NCI-H526 treated with DMSO at 0.1 percent for 48 hours (cell line): ENCODE measurements at regions not wholly inside any gene's neighbourhood (a gene's known extent, or its start where the extent isn't known, plus 50 kb on each side); places are given as distances from the start of the nearest gene placed in this dataset.

Experiments
- DNase-seq: peaks from one replicate; lab custom pipeline; 2025; lab: John Stamatoyannopoulos, UW

GRCh38 chr6:163835439-163836171 lies 421.1 kb downstream of the QKI start:
- no peak for DNase-seq

- DNase-seq: no peak
Measured at GRCh38 chr6:163834226-163834970, 419.9 kb downstream of the QKI start.

DNA sequence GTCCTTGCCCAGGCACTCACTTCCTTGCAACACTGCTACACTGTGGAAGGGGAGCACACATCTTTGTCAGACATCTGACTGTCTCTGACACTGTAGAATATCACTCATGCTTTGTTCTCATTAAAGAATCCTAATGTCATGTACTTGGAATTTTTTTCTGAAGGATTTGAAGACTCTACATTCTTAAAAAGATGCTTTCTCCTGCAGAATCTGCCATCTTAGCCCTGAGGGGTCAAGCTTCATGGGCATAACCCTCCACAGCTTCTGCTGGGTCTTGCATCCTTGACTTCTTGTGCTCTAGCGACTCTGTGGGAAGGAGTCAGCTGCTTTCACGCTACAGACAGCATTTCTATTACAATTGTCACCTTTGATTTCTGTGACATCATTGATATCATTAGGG lies 417.2 kb downstream of the QKI start:
- no peak for DNase-seq

- no peak for DNase-seq
Measured at GRCh38 chr6:163830641-163831040, 416.1 kb downstream of the QKI start.

- no peak for DNase-seq
Measured at GRCh38 chr6:163828038-163828795, 413.7 kb downstream of the QKI start.

DNA sequence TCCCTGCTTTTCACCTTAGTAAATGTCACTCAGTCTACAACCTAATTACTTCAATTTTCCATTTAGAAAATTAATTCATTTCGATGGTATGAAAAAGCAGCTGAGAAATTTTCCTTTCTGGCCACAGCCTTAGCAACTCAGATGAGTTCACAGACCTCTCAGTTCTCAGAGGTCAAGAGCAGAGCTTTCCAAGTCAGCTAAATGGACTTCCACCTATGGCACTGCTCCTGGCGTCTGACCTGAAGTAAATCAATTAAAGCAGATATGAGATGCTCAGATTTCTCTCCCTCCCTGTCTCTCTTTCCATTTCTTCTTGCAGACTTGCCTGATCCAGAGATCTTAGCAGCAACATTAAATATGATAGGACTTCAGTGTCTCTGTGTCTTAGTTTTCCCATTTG lies 412.6 kb downstream of the QKI start:
- no peak for DNase-seq

DNA sequence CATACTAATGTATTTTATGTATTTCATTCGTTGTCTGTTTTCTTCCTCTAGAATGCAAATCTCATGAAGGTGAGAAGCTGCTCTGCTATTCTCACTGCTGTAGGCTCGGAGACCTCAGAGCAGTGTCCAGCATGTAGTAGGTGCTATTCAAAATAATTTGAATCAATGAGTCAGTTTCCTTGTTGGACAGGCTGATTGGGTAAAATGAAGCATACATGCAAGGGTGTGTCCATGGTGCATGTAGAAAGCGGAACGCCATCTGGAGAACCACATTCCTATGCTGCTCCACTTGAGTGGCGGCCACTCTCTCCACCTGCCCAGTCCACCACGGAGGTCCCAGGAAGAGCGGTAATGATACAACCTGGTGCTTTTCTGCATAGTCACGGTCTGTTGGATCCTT lies 412.1 kb downstream of the QKI start:
- no peak for DNase-seq

GRCh38 chr6:163825033-163825432 lies 410.5 kb downstream of the QKI start:
- DNase-seq: no peak

- no peak for DNase-seq
Measured at GRCh38 chr6:163823577-163823976, 409.1 kb downstream of the QKI start.

- DNase-seq: no peak
Measured at GRCh38 chr6:163820745-163821458, 406.4 kb downstream of the QKI start.

DNA sequence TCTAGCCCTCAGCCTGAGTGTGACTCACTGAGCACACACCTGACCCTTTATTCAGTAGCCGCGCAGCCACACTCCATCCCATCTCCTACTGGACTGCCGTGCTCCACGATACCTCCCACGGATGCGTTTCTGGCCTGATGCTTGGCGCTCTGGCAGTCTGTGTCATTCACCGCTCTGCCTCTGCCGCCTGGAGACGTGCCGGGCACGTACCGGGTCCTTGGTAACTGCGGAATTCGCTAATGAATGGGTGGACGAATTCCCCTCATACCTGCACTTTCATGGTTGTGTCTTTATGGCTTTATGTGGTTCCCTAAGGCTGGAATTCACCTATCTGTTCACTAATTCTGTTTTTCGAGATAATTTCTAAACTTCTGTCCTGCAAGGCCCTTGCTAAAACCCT lies 405.7 kb downstream of the QKI start:
- no peak for DNase-seq

DNA sequence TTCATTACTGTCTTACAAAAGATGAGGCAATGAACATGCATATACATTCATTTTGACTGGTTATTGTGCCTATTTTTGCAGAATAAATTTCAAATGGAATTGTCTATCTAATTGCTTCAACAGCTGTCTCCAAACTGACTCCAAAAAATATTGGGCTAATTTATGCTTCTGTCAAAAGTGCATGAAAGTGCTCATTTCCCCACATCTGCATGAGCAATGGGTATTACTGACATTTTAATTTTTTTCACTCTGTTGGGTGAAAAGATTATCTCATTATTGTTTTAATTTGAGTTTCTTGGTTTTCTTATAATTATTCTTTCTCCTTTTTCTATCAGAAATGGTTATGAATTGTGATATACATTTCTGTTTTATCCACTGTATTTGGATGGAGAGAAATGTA lies 404.2 kb downstream of the QKI start:
- no peak for DNase-seq

- no peak for DNase-seq
Measured at GRCh38 chr6:163816441-163816840, 401.9 kb downstream of the QKI start.

DNA sequence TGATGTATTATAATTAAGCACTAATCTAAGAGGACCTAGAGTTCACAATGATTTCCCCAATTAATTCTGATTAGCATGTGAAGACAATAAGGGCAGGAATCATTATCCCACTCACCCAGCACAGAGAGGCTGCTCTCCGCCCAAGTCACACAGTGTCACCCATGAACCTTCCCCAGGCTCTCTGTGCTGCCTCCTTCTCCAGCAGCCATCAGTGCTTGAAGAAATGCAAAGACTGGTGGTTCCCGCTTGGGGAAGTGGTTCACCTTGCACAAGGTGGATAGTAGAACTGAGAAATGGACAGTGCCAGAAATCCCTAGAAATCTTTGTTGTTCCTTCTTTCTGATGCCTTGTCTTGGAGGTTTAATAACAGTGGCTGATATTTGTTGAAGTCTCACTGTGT lies 401.3 kb downstream of the QKI start:
- no peak for DNase-seq

DNA sequence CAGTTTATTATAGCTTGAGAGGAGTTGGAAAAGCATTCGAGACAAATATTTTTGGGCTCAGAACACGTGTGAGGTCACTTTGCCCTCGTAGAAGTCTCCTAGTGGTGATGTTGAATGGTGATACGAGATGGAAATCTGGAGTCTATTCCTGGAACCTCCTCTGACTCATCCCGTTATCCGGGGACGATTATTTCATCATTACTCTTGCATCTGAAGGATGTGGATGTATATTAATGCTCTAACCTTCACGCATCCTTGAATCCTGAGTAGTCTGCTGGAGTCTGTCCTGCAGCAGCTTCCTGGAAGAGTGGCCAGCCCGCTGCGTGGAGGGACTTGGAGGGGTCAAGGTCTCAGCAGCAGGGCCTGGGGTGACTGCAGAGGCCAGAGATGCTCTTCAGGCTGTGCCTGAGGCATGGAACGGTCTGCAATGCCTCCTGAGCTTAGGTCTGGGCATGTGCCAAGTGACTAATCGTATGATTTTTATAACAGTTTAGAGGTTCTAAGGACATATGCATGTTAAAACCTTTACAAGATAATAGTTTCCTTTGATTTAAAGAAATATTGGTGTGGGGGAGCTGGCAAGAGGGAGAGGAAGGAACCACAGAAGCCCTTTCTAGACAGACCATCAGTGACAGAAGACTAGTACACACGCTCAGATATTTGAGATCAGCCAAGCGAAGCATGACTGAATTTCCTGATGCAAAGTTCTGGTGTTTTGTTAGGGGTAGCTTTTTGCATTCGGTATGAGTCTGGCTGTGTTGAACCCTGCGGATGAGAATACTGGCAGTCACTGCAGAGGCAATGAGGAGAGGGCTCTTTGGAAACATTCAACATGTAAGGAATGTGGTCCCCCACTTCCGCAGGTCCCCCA lies 400.2 kb downstream of the QKI start:
- no peak for DNase-seq

- DNase-seq: no peak
Measured at GRCh38 chr6:163813979-163814493, 399.5 kb downstream of the QKI start.

DNA sequence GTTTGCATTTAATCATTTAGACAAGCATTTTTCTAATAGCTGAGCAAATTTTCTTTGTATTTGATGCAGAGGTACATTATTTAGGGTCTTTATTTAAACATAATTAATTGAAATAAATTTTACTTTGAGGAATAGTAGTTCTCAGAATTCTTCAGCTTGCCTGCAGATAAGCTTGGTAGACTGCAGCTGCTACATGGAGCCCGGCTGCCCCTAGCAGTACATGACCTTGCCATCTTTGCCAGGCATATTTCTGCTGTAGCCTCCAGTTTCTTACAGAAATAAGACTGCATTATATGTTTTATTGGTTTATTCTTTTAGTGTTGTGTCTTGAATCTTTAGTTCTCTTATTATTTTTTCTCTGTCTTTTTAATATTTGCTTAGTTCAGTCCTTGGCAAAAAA lies 396.8 kb downstream of the QKI start:
- DNase-seq: no peak

GRCh38 chr6:163809364-163809763 lies 394.8 kb downstream of the QKI start:
- DNase-seq: no peak

DNA sequence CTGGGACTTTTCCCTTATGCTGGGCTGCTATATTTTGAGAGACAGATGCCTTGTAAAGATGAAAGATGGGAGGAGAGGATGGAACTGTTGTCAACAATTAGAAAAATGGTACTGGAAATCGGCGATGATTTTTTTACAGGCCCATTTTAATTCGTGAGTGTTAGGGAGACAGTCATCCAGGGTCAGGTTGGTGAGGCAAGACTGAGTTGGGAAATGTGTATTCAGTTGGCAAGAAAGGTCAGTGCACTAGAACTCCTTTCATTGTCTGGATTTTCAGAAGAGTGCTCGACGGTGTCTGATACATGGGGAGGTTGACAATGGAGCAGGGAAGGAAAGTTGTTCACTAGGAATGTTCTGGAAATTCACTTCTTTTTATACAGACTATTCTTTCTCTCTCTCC lies 394.4 kb downstream of the QKI start:
- no peak for DNase-seq

- DNase-seq: no peak
Measured at GRCh38 chr6:163808231-163808630, 393.7 kb downstream of the QKI start.
